ENCODE measurements at regions not wholly inside any gene's neighbourhood (a gene's known extent, or its start where the extent isn't known, plus 50 kb on each side); places are given as distances from the start of the nearest gene placed in this dataset.
A peak's percentile ranks its signal among the peaks of the same experiment; 100 is the strongest.

DNA sequence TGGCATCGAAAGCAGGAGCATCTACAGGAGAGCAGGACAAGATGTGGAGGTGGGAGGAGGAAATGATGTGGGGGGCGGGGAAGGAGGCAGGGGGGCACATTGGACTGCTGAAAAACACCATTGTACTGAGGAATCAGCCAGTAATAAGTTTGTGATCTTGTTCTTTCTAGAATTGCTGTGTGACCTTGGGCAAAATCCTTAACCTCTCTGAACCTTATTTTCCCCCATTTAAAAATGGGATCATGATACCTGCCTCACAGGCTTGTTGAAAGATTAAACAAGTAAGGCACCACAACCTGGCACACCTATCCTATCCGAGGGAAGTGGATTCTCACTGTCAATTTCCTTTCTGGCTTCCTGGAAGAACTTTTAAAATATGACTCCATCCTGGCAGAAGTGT, 56.9 kb upstream of the ARRDC4 start:
- H3K4me3 ChIP-seq (ENCODE audit: low read length in 2 of 2) = no peak overlapping the region
- H3K4me1 ChIP-seq (ENCODE audit: control insufficient read depth, insufficient read depth, low read length) = peaks cover 9% of the 10 kb centered on the region
- no peaks in the 10 kb centered on the region for H3K36me3 ChIP-seq (ENCODE audit: control insufficient read depth in 2 of 2, insufficient read depth in 2 of 2, low read length in 2 of 2)
- H3K27ac ChIP-seq (ENCODE audit: low read length) = no peak overlapping the region
- H3K9ac ChIP-seq (ENCODE audit: low read length in 2 of 2) = no peak overlapping the region
- H3K27me3 ChIP-seq (ENCODE audit: control insufficient read depth in 1 of 2, insufficient read depth in 2 of 2, low read length in 2 of 2) = peaks cover 0 to 4% of the 10 kb centered on the region in 2 donors
- no peaks in the 10 kb centered on the region for H3K9me3 ChIP-seq (ENCODE audit: control insufficient read depth in 2 of 2, low read length in 2 of 2)

DNA sequence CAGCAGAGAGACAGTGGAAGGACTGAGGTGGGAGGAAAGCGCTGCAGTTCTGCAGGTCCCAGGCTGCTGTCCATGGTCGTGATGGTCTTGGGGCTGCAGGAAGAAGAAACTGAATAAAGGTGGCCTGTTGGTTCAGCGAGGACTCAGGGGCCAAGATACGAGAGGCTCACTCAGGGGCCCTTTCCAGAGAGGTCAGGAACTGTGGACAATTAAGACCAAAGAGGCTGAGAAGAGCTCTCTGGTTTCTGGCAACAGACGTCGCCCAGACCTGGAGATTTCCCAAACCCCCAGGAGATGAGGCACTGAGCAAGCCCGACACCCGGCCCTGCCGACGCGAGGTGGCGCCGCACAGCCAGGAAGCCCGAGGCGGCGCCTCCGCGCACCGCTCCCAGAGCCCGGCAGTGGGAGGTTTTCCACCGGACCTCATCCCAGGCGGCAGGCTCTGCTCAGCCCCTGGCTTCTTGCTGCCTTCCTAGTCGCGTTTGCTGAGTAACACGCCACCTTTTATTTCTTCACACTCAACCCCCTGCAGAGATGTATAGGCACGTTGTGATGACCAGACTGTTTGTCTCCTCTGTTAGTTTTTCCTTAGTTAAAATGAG, 56.4 kb upstream of the ARRDC4 start:
- Histone ChIP-seq H3K9me3 (ENCODE audit: control insufficient read depth in 2 of 2, low read length in 2 of 2) (no peaks in the 10 kb centered on the region), H3K27me3 (ENCODE audit: control insufficient read depth in 1 of 2, insufficient read depth in 2 of 2, low read length in 2 of 2) (peaks cover 0 to 6% of the 10 kb centered on the region in 2 donors)

DNA sequence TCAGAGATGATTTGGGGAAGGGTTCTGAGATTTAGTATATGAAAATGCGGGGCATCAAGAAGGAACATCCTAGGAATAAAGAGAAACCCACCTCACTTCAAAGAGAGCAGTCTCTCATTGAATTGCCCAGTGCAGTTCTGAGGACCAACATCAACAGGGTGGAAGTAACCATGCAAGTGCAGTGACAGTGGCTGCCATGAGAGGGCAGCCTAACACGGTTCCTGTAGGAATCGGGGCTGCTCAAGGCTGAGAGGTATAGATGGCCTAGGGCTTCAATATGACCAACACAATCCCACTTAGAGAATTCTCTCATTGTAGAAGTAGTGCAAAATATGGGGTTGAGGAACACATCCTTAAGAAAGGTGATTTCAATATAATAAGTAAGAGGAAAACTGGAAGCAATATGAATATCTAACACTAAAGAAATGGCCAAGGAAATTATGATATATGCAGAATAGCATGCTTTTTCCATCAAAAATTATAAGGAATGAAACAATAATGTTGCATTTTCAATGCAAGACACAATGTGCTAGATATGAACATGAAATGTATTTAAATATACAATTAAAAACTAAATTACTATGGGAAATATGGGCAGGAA, 51.1 kb upstream of the ARRDC4 start:
- Histone ChIP-seq H3K27me3 (ENCODE audit: control insufficient read depth in 1 of 2, insufficient read depth in 2 of 2, low read length in 2 of 2) (peaks cover 0 to 4% of the 10 kb centered on the region in 2 donors), H3K4me1 (ENCODE audit: control insufficient read depth, insufficient read depth, low read length) (peaks cover 2% of the 10 kb centered on the region), H3K27ac (ENCODE audit: low read length) (no peak overlapping the region), H3K9me3 (ENCODE audit: control insufficient read depth in 2 of 2, low read length in 2 of 2) (no peaks in the 10 kb centered on the region), H3K4me3 (ENCODE audit: low read length in 2 of 2) (no peak overlapping the region), H3K9ac (ENCODE audit: low read length in 2 of 2) (no peak overlapping the region), H3K36me3 (ENCODE audit: control insufficient read depth in 2 of 2, insufficient read depth in 2 of 2, low read length in 2 of 2) (no peaks in the 10 kb centered on the region)

More for the DNA sequence above, 56.4 kb upstream of the ARRDC4 start:
- H3K4me1 ChIP-seq (ENCODE audit: control insufficient read depth, insufficient read depth, low read length) = peaks cover 9% of the 10 kb centered on the region
- H3K36me3 ChIP-seq (ENCODE audit: control insufficient read depth in 2 of 2, insufficient read depth in 2 of 2, low read length in 2 of 2) = no peaks in the 10 kb centered on the region
- H3K27ac ChIP-seq (ENCODE audit: low read length) = no peak overlapping the region
- H3K4me3 ChIP-seq (ENCODE audit: low read length in 2 of 2) = peak overlapping the region in 1 of 2 donors; percentile 59
- H3K9ac ChIP-seq (ENCODE audit: low read length in 2 of 2) = peak overlapping the region in 1 of 2 donors; percentile 42
